DLD1 (cell line): ENCODE measurements at regions not wholly inside any gene's neighbourhood (a gene's known extent, or its start where the extent isn't known, plus 50 kb on each side); places are given as distances from the start of the nearest gene placed in this dataset.

Experiments
- in situ Hi-C: cut with HindIII; loops from 2 replicates; pipeline ENCODE4 v1.10.0; 2017; ENCODE audit warnings: low sequenced_read_pairs

DNA sequence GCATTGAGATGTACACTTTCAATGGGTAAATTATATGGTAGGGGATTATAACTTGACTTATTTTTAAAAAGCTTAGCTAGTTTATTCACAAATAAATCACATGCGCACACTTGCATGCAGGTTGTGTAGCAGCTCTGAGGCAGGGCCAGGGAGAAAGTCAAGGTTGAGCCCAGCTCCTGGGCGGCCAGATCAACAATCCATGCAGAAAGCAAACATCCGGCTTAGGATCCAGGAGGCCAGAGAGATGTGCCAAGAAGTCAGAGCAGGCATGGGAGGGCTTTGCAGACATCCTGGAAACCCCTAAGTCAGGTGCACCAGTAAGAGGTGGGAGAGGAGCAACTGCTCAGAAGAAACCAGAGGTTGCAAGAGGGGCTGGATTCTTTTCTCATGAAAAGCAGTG lies 186.5 kb downstream of the AXIN2 start:
- in situ Hi-C loops: loop anchor here (5.0 kb wide), 1 partner anchor 38 kb away; no protein-coding TSS in a partner anchor

DNA sequence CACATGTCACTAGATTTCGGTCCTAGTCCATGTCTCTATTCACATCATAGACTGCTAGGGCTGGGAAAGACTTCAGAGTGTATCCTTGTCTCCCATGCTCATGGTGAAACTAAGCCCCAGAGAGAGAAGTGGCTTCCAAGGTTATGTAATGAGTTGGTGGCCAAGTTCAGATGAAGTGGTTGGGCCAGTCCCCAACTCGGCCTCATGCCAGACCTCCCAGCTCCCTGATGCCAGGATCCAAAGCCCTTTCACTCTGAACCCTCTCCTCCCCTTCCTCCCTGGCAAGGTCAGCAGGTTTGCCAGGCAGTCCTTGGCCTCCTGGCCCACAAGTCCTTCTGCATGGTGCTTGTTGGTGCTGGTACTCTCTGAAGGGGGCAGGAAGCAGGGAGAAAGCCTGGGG lies 189.7 kb downstream of the AXIN2 start:
- in situ Hi-C loops: no loop called here

DNA sequence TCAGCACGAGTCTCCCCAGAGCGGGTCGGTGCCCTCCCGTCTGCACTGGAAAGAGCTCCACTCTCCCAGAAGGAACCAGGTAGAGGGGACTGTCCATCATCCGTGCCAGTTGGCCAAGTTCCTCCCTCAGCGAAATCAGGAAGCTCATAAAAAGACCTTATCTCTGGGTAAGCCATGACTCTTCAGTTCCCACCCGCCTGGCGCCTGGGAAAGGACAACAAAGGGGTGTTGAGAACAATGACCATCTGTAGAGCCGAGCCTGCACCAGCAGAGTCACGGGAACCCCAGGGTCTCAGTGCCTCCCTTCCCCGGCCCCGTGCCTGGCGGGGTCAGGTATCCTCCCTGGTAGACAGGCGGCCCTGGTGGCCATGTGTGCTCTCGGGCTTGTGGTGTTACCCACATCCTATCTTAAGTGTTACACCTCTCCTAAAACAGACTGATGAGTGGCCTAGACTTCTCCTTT lies 190.7 kb downstream of the AXIN2 start:
- in situ Hi-C loops: no loop called here

DNA sequence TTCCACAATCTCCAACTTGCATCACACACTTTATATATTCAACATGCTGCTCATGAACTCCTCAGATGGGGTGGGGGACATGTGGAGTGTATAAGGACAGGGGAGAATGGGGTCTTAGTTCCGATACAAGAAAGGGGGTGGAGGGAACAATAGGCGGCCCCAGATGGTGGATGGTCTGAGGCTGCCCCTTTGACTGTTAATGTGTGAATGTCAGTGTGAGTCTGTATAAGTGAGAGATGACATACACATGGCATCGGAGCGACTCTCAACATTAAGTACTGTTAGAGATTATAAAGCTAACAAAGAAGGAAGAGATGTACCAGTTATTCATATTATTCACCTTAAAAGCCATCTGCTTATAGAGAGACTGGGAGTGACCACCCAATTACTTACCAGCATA lies 193.1 kb downstream of the AXIN2 start:
- in situ Hi-C loops: no loop called here

DNA sequence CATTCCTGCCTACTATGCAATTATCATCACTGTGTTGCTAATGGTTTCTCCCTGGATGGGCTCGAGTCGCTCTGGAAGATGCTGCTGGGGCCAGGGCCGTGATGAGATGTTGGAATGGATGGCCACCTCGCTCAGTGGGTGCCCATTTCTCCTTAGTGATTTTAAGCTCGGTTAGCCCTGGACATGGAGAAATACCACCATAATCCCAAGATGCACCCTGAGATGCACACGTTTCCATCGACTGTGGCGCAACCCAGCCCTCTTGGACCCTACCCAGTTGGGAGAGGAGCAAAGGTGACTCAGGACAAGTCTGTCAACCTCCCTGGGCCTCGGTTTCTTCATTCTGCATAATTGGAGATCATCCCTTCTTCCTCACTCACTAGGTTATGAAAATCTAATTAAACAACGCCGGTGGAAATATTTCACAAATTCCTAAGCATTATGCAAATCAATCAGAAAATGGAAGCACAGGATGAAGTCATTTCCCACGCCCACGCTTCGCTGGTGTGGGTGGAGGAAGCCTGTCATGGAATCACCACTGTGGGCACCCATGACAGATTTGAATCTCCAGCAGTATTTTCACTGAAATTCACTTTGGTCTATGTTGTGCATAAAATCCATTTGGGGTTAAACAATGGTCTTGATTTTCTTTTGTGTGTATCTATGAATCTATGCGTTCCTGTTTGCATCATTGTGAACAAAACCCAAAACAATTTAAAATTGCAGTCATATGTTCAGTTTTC lies 195.2 kb downstream of the AXIN2 start:
- in situ Hi-C loops: no loop called here

DNA sequence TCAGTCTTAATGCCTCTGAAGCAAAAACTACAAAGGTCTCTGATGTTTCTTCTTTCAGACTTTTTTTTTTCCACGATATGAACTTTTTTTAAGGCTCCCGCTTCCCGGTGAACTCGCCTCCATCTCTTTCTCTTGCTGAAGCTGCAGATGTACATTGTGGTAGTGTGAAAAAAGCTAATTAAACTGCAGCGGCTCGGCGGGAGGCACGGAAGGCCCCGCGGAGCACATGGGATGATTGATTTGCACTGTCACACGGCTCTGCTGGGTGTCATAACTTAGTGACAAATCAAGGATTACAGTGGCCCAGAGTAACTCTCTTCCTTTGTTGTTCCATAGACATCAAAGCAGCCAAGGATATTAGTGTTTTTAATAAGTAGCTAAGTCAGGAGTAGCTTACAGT lies 196.3 kb downstream of the AXIN2 start:
- in situ Hi-C loops: no loop called here

DNA sequence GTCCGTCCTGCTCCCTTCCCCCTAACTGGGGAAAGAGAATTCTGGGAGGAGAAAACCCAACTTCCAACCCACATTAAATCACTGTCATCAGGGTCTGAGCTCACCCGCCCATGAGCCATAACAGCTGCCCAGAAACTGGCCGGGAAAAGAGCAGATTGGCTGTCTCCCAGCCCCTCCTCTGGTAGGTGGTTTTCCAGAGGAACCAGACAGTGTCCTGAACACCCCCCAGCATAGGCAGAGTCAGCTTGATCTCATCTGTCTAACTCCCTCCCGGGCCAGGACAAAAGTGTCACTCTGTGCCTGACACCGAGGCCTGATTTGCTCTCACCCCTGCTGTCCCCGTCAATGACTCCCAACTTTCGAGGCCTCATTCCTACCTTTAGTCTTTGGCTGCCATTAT lies 197.0 kb downstream of the AXIN2 start:
- in situ Hi-C loops: no loop called here

DNA sequence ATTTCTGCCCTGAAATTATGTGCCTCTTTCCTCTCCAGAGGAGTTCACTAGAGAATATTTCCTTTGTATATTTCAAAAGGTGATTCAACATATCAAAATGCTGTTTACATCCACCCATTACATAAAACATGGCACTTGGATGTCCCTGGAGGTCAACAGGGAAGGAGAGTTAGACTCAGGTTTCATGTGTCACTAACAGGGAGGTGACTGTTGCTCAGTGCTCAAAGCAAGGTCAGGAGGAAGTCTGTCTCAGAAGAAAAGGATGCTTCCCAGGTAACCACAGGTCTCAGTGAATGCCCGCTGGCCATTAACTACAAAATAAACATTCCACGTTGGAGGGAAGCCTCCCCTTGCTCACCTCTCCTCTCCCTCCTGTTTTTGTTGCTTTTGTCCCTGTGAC lies 198.6 kb downstream of the AXIN2 start:
- in situ Hi-C loops: no loop called here

DNA sequence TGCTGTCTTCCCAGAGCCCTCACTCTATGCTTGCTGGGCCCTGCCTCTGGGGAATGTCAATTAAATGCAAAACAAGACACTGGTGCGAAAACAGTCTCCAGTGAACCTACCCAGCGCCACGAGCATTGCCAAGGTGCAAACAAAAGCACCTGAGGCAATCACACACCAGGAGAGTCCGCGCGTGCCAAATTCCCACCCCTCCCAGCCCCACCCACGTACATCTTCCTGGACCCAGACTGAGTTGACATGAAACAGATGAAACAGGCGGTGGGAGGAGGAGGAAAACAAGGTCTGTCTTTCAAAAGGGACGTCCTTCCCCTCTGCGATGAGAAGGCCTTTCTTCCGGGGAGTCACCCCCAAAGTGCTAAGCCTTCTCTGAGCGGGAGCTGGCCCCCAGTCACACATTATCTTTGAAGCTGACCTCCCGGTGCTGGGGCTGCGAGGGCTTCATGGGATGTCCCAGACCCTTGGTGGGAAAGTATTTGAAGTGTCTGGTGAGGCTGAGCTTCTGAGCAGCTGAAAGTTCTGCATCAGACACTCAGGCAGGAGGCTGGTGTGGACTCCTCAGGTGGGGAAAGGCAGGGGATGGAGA lies 200.4 kb downstream of the AXIN2 start:
- in situ Hi-C loops: no loop called here

DNA sequence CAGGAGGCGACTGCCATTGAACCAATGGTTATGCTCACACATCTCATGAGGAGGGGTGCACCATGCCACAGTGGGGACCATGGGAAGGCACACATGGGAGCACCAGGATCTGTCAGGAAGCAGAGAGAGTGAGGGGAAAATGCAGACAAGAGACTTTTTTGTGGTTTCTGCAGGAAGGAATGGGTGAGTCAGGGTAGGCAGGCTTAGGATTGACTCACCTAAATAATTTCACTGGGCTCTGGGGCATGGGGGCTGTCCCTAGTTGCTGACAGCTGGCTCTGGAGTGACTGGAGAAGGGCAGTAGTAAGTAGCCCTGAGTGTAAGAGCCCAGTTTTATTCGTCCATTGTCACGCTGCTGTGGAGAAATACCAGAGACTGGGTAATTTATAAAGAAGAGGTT lies 202.4 kb downstream of the AXIN2 start:
- in situ Hi-C loops: no loop called here

DNA sequence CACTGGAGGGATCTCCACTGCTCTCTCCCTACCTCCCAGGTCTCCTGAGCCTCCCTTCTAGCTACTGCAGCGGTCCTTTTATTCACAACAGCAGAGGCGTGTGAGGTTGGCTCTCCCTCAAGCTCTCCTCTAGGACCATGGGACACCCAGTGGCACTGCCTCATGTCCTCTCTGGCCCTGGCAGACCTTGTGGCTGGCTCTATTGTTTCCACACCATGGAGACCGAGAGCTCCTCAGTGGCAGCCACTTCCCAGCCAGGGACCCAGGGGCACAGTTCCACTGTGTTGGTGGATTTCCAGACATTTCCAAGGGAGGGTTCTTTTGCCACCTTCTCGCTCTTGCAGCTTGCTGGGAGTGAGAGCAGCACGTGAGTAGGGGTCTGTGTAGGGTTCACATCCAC lies 204.9 kb downstream of the AXIN2 start:
- in situ Hi-C loops: no loop called here

DNA sequence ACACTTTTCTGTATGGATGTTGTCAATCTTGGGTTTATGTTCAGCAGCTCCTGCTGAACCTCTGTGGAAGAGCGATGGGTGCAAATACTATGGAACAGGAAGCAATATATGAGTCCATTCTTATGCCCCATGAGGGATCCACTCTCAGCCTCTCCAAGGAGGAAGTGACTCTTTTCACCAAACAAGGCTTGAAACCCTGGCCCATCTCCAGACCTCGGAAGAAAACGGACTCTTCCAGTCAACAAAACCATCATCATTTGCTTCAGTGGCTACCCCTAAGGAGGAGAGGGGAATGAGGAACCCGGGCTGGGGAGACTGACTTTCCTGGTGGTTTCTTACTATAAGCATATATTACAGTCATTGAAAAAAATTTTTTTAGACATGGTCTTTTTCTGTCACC lies 206.2 kb downstream of the AXIN2 start:
- in situ Hi-C loops: no loop called here

DNA sequence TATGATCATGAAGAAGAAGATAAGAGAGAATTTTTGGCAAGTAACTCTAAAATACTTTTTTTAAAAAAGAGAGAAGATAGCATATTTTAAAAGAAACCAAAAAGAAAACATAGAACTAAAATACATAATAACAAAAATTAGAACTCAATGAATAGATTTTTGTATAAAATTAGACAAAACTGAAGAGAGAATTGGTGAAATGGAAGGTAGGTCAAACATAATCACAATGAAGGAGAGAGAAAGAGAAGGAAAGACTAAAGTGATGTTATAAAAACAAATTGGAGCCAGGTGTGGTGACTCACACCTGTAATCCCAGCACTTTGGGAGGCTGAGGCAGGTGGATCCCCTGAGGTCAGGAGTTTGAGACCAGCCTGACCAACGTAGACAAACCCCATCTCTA lies 211.5 kb downstream of the AXIN2 start:
- in situ Hi-C loops: no loop called here

DNA sequence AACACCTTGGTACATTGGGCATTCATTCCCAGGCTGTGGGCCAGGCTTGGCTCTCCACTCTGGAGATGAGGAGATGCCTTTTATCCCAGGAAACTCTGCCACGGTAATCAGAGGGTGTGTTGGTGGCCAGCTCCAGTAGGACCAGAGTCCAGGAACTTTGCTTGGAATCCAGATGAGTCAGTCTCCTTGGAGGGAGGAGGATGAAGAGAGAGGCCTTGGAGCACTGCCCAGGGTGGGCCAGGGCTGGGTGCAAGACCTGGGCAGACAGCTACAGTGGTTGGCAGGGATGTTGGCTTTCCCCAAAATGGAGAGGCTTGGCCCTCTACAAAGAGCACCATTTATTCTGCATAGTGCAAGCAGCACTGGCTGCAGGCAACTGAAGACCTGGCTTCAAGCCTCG lies 209.0 kb downstream of the RGS9 start:
- in situ Hi-C loops: no loop called here

DNA sequence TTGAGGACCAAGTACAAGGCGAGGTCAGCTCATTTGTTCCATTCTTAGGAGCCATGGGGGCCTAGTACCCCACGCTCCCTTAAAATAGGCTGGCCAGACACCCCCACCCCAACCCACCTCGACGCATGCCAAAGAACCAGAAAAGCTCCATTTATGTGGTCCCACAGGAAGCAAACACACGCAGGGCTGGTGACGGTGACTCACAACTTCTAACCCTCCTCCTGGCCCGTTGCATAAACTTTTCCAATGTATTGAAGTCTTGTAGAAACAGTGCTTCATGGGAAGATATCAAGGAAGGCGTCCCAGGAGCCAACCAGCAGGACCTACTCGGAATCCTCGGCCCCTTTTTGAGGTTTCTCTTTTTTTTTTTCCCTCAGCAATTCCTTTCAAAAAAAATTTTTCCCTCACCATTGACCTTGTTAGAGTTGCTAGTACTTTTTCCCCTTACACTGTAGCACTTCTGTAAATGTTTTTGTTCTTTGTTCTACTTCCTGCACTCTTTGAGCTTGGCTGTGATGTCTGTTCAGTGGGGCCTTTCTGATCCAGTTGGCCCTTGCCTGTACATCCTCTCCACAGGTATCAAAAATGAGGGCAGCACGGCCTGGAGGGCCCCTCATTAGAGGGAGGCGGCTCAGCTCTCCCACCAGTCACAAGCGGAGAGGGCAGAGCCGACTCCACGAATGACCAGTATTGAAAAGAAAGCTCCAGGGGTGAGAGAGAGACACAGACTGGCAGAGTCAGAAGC lies 208.3 kb downstream of the RGS9 start:
- in situ Hi-C loops: no loop called here

DNA sequence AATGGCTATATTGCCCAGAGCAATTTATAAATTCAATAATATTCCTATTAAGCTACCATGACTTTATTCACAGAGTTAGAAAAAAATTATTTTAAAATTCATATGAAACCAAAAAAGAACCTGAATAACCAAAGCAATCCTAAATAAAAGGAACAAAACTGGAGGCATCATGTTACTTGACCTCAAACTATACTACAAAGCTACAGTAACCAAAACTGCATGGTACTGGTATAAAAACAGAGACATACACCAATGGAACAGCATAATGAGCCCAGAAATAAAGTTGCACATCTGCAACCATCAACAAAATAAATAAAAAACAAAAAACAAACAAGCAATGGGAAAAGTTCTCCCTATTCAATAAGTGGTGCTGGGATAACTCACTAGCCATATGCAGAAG lies 203.2 kb downstream of the RGS9 start:
- in situ Hi-C loops: no loop called here

DNA sequence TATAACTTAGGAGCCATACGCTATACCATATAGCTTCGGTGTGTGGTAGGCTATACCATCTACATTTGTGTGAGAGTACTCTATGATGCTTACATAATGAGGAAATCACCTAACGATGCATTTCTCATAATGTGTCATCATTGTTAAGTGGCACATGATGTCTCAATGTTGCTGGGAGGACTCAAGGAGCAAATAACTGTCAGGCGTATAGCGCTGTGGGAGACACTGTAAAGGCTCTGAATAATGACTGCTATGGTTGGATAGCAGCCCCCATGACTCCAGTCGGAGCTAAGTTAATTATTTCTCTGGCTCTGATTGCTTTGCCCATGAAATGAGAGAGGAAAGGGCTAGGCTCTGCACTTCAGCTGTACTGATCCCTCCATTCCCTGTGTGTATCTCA lies 197.2 kb downstream of the RGS9 start:
- in situ Hi-C loops: no loop called here

DNA sequence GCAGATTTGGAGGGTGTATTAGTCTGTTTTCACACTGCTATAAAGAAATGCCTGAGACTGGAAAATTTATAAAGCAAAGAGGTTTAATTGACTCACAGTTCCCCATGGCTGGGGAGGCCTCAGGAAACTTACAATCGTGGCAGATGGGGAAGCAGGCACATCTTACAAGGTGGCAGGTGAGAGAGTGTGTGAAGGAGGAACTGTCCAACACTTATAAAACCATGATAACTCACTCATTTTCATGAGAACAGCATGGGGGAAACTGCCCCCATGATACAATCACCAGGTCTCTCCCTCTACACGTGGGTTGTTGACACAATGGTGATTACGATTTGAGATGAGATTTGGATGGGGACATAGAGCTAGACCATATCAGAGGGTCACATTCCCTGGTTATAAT lies 195.6 kb downstream of the RGS9 start:
- in situ Hi-C loops: no loop called here

DNA sequence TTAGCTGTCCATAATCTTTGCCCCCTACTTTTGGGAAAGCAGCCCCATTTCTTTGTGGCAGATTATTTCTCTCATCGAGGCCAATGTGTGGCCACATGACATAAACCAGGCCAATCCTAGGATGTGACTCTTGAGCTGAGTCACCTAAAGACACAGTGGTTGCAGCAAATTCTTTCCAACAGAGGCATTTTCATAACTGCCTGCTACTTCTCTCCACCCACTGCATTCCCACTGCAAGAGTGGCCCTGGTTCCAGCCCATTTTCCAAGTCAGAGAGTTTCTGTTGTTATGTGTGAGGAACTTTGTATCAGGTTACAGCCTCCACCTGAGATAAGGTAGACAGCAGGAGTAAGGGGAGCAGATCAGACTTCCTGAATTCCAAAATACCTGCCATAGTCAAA lies 195.2 kb downstream of the RGS9 start:
- in situ Hi-C loops: no loop called here

DNA sequence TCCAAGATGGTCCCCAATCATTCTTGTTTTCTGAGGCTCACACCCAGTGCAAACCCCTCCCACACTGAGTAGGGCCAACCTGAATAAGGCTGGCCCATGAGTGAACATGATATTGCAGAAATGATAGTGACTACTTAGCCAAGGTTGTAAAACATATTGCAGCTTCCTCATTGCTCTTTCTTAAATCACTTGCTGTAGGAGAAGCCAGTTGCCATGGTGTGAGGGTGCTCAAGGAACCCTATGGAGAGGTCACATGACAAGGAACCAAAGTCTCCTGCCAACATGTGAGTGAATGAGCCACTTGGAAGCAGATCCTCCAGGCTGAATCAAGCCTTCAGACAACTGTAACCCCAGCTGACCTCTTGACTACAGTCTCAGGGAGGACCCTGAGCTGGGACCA lies 191.4 kb downstream of the RGS9 start:
- in situ Hi-C loops: no loop called here

DNA sequence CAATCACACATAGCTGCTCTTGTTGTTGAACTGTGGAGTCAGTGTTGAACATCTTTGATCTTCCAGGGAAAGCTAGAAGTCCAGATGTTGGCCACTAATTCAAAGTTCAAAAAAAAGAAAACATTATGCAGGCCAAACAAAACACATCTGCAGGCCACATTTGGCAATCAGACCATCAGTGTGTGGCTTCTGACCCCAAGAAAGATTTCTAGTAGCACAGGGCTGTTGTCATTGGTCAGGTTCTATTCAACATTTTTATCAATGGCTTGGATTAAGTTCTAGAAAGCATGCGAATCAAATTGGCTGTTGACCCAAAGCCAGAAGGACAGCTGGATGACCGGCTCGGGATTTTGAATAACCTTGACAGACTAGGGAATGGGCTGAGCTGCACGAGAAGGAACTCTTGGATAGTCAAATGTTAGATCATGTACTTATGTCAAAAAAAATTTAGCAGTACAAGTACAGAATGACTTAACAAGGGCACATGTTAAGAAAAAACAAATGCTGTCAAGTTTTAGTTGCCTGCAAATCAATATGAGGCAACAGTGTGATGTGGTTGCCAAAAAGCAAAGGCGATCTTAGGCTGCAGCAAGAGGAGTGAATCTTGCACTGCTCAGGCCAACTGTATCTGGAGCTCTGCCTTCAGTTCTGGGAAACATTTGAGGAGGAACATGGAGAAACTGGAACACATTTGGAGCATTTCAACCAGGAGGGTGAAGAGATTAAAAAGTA lies 187.6 kb downstream of the RGS9 start:
- in situ Hi-C loops: no loop called here
